ENCODE measurements at regions not wholly inside any gene's neighbourhood (a gene's known extent, or its start where the extent isn't known, plus 50 kb on each side); places are given as distances from the start of the nearest gene placed in this dataset.

- no peak for TF ChIP-seq CTCF (IDR thresholded peaks at IDR 0.05; ENCODE audit: insufficient read depth, low read depth, low read length)
- no peak overlapping the region for H3K4me3 ChIP-seq (ENCODE audit: low read depth, low read length)
- no peak for DNase-seq (ENCODE audit: low read depth)
Observed at GRCh38 chr1:232451506-232451905, 178.4 kb downstream of the SIPA1L2 start.

- no peak overlapping the region for H3K4me3 ChIP-seq (ENCODE audit: low read depth, low read length)
- no peak for TF ChIP-seq CTCF (IDR thresholded peaks at IDR 0.05; ENCODE audit: insufficient read depth, low read depth, low read length)
- DNase-seq (ENCODE audit: low read depth) = no peak
Observed at GRCh38 chr1:232450615-232451014, 179.3 kb downstream of the SIPA1L2 start.

GRCh38 chr1:232447125-232447524 is 182.8 kb downstream of the SIPA1L2 start:
- DNase-seq (ENCODE audit: low read depth) = no peak
- H3K4me3 ChIP-seq (ENCODE audit: low read depth, low read length) = no peak overlapping the region
- TF ChIP-seq CTCF (IDR thresholded peaks at IDR 0.05; ENCODE audit: insufficient read depth, low read depth, low read length) = no peak

GRCh38 chr1:232445361-232446106 is 184.4 kb downstream of the SIPA1L2 start:
- no peak overlapping the region for H3K4me3 ChIP-seq (ENCODE audit: low read depth, low read length)
- no peak for DNase-seq (ENCODE audit: low read depth)
- TF ChIP-seq CTCF (IDR thresholded peaks at IDR 0.05; ENCODE audit: insufficient read depth, low read depth, low read length) = no peak

- no peak for TF ChIP-seq CTCF (IDR thresholded peaks at IDR 0.05; ENCODE audit: insufficient read depth, low read depth, low read length)
- no peak for DNase-seq (ENCODE audit: low read depth)
- H3K4me3 ChIP-seq (ENCODE audit: low read depth, low read length) = no peak overlapping the region
Observed at GRCh38 chr1:232443372-232443771, 186.6 kb downstream of the SIPA1L2 start.

GRCh38 chr1:232441036-232441411 is 188.9 kb downstream of the SIPA1L2 start:
- no peak for TF ChIP-seq CTCF (IDR thresholded peaks at IDR 0.05; ENCODE audit: insufficient read depth, low read depth, low read length)
- no peak overlapping the region for H3K4me3 ChIP-seq (ENCODE audit: low read depth, low read length)
- no peak for DNase-seq (ENCODE audit: low read depth)
